GM18951 (cell line): ENCODE measurements at regions not wholly inside any gene's neighbourhood (a gene's known extent, or its start where the extent isn't known, plus 50 kb on each side); places are given as distances from the start of the nearest gene placed in this dataset.
"Not testable (repeated sequence)": the region's sequence is repeated elsewhere in the genome, so short reads cannot be mapped to it uniquely, and the experiment has no call there.

ENCODE experiments used
- POLR2A ChIP-seq: IDR thresholded peaks from 4 replicates; pipeline ENCODE4 v1.6.1; 2011; ENCODE audit warnings: mild to moderate bottlenecking; ENCODE audit not compliant: insufficient read length, insufficient read depth; ENCODE audit errors: extremely low read depth
- in situ Hi-C: fragments of 300-500 bp; cut with MboI; formaldehyde crosslinking; loops from one replicate; pipeline ENCODE4 v1.12.0; 2022; ENCODE audit warnings: low sequenced_read_pairs, mixed read lengths, inconsistent platforms; ENCODE audit not compliant: unreplicated experiment

- in situ Hi-C loops, result no loop called here
These were observed 747.2 kb upstream of the NEGR1 start for GRCh38 chr1:73029571-73029970.

GRCh38 chr1:73026114-73026513 lies 743.8 kb upstream of the NEGR1 start:
- in situ Hi-C loops, result no loop called here
- TF ChIP-seq POLR2A, result no peak

More at GRCh38 chr1:73029571-73029970, 747.2 kb upstream of the NEGR1 start:
- TF ChIP-seq POLR2A, result no peak

GRCh38 chr1:73009938-73010337 lies 727.6 kb upstream of the NEGR1 start:
- no peak for TF ChIP-seq POLR2A

GRCh38 chr1:73009311-73009710 lies 727.0 kb upstream of the NEGR1 start:
- no peak for TF ChIP-seq POLR2A
- in situ Hi-C loops, result no loop called here

More at GRCh38 chr1:73009938-73010337, 727.6 kb upstream of the NEGR1 start:
- in situ Hi-C loops, result no loop called here

GRCh38 chr1:72997624-72998023 lies 715.3 kb upstream of the NEGR1 start:
- in situ Hi-C loops, result no loop called here
- no peak for TF ChIP-seq POLR2A

- in situ Hi-C loops, result no loop called here
- TF ChIP-seq POLR2A, result no peak
These were observed 714.7 kb upstream of the NEGR1 start for GRCh38 chr1:72997041-72997440.

GRCh38 chr1:72987871-72988270 lies 705.5 kb upstream of the NEGR1 start:
- in situ Hi-C loops, result not testable (repeated sequence)

- no peak for TF ChIP-seq POLR2A
- in situ Hi-C loops, result no loop called here
These were observed 704.4 kb upstream of the NEGR1 start for GRCh38 chr1:72986591-72987290.

- in situ Hi-C loops, result not testable (repeated sequence)
These were observed 702.7 kb upstream of the NEGR1 start for GRCh38 chr1:72985024-72985423.

- in situ Hi-C loops, result not testable (repeated sequence)
These were observed 700.7 kb upstream of the NEGR1 start for GRCh38 chr1:72983011-72983410.

- in situ Hi-C loops, result no loop called here
- TF ChIP-seq POLR2A, result no peak
These were observed 687.1 kb upstream of the NEGR1 start for GRCh38 chr1:72969461-72969860.

GRCh38 chr1:72954943-72955342 lies 672.6 kb upstream of the NEGR1 start:
- TF ChIP-seq POLR2A, result no peak
- in situ Hi-C loops, result no loop called here

GRCh38 chr1:72950900-72951299 lies 668.6 kb upstream of the NEGR1 start:
- in situ Hi-C loops, result not testable (repeated sequence)

GRCh38 chr1:72946903-72947499 lies 664.7 kb upstream of the NEGR1 start:
- in situ Hi-C loops, result no loop called here
- no peak for TF ChIP-seq POLR2A

- in situ Hi-C loops, result no loop called here
These were observed 659.7 kb upstream of the NEGR1 start for GRCh38 chr1:72942008-72942407.

More at GRCh38 chr1:72942008-72942407, 659.7 kb upstream of the NEGR1 start:
- TF ChIP-seq POLR2A, result no peak
